ENCODE measurements at regions not wholly inside any gene's neighbourhood (a gene's known extent, or its start where the extent isn't known, plus 50 kb on each side); places are given as distances from the start of the nearest gene placed in this dataset.

DNA sequence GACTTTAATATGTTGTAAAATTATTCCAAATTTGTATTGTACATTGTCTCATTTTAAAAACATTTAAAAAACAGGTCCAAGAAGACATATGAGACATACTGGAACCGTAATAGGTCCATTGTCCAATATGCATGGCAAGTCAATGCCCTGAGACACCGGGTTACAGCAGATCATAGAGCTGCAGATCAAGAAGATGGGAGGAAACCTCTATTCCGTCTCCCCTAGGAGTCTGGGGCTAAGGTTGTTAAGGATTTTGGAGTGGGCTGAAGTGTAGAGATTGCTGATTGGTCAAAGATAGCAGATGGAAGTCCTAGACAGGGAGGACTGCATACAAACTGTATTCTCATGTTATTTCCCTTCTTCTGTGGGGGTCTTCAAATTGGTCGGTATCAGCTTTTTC, 108.3 kb upstream of the PLEKHA5 start:
- FAIRE-seq (no peak), DNase-seq (ENCODE audit: low read depth, low spot score) (no peak)
- Histone ChIP-seq H3K27me3 (ENCODE audit: control insufficient read depth in 2 of 2, insufficient read depth in 2 of 2, low read length in 2 of 2) (no peaks in the 10 kb centered on the region), H3K4me2 (ENCODE audit: insufficient read depth, low read length) (no peak overlapping the region), H3K36me3 (ENCODE audit: control insufficient read depth in 2 of 2, extremely low read depth in 1 of 2, insufficient read depth in 2 of 2, low read length in 2 of 2) (no peaks in the 10 kb centered on the region), H3K4me3 (replicated peaks in 1 of 3; ENCODE audit: insufficient read depth in 1 of 3, low read depth in 1 of 3, low read length in 3 of 3) (no peak overlapping the region), H3K27ac (ENCODE audit: insufficient read depth, low read depth, low read length) (no peak overlapping the region), H2AFZ (ENCODE audit: low read depth, low read length) (no peak overlapping the region), H4K20me1 (replicated peaks; ENCODE audit: control insufficient read depth, extremely low read depth, insufficient read depth, low read length) (no peaks in the 10 kb centered on the region), H3K4me1 (ENCODE audit: control insufficient read depth, extremely low read depth, insufficient read depth, low read length) (peaks cover 10% of the 10 kb centered on the region), H3K79me2 (ENCODE audit: control insufficient read depth, insufficient read depth, low read length) (no peaks in the 10 kb centered on the region), H3K9ac (replicated peaks; ENCODE audit: extremely low read depth, insufficient read depth, low read length) (no peak overlapping the region), H3K9me1 (replicated peaks; ENCODE audit: control insufficient read depth, extremely low read depth, insufficient read depth, low read length) (no peaks in the 10 kb centered on the region), H3K9me3 (replicated peaks; ENCODE audit: control insufficient read depth, insufficient read depth, low read length) (no peaks in the 10 kb centered on the region)
- dilution Hi-C loops (cut with MboI; ENCODE audit: extremely low pct_ligation_motif_present, low sequenced_read_pairs) (no loop called here), intact Hi-C loops (cut with micrococcal nuclease) (no loop called here)
- ChIA-PET POLR2A (no interaction called here), CTCF (no interaction called here)
- TF ChIP-seq EZH2 (IDR thresholded peaks at IDR 0.05; ENCODE audit: borderline replicate concordance, low read depth, low read length, severe bottlenecking) = no peak
- TF ChIP-seq GATA2 (IDR thresholded peaks at IDR 0.05; ENCODE audit: insufficient read depth, insufficient read length, low read depth, low read length) = no peak
- TF ChIP-seq, protein P1, sequence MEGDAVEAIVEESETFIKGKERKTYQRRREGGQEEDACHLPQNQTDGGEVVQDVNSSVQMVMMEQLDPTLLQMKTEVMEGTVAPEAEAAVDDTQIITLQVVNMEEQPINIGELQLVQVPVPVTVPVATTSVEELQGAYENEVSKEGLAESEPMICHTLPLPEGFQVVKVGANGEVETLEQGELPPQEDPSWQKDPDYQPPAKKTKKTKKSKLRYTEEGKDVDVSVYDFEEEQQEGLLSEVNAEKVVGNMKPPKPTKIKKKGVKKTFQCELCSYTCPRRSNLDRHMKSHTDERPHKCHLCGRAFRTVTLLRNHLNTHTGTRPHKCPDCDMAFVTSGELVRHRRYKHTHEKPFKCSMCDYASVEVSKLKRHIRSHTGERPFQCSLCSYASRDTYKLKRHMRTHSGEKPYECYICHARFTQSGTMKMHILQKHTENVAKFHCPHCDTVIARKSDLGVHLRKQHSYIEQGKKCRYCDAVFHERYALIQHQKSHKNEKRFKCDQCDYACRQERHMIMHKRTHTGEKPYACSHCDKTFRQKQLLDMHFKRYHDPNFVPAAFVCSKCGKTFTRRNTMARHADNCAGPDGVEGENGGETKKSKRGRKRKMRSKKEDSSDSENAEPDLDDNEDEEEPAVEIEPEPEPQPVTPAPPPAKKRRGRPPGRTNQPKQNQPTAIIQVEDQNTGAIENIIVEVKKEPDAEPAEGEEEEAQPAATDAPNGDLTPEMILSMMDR (IDR thresholded peaks at IDR 0.05; ENCODE audit: extremely low read depth in 1 of 2, insufficient read depth in 1 of 2, low read depth in 1 of 2, low read length in 2 of 2) = no peak
- no peak for TF ChIP-seq MYC (IDR thresholded peaks at IDR 0.05; ENCODE audit: low read depth, low read length)
- no peak for TF ChIP-seq FOS (IDR thresholded peaks at IDR 0.05; ENCODE audit: borderline replicate concordance, insufficient read depth, low read length)
- TF ChIP-seq POLR2AphosphoS5 (IDR thresholded peaks at IDR 0.05; ENCODE audit: insufficient read depth, low read depth, low read length) = no peak
- TF ChIP-seq JUN (IDR thresholded peaks at IDR 0.05; ENCODE audit: borderline replicate concordance, insufficient read depth, insufficient read length, low read depth) = no peak
- TF ChIP-seq, protein P2, sequence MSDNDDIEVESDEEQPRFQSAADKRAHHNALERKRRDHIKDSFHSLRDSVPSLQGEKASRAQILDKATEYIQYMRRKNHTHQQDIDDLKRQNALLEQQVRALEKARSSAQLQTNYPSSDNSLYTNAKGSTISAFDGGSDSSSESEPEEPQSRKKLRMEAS (IDR thresholded peaks at IDR 0.05; ENCODE audit: insufficient read depth, insufficient read length) = no peak
- TF ChIP-seq POLR2A (IDR thresholded peaks at IDR 0.05; ENCODE audit: low read depth, low read length) = no peak
- no TSS peak for BruUV-seq (replicated peaks)
